ENCODE measurements at regions not wholly inside any gene's neighbourhood (a gene's known extent, or its start where the extent isn't known, plus 50 kb on each side); places are given as distances from the start of the nearest gene placed in this dataset.
"Not testable (repeated sequence)": the region's sequence is repeated elsewhere in the genome, so short reads cannot be mapped to it uniquely, and the experiment has no call there.

GRCh38 chr14:42490536-42490935, 883.9 kb downstream of the LRFN5 start:
- ATAC-seq (no peak), DNase-seq (no peak)
- Histone ChIP-seq H3K4me1 (no peaks in the 10 kb centered on the region), H3K4me3 (no peak overlapping the region), H3K9me3 (no peaks in the 10 kb centered on the region), H3K27me3 (no peaks in the 10 kb centered on the region), H3K27ac (no peak overlapping the region), H3K36me3 (no peaks in the 10 kb centered on the region)
- in situ Hi-C loops (cut with MboI; ENCODE audit: low sequenced_read_pairs in 4 of 4) (no loop called here), intact Hi-C loops (cut with DNase I; ENCODE audit: low total_unique reads) (no loop called here)
- TF ChIP-seq POLR2A (IDR thresholded peaks at IDR 0.05) (no peak), CTCF (IDR thresholded peaks at IDR 0.05 in 4 of 5, conservative IDR thresholded peaks at IDR 0.05 in 1 of 5) (no peak)

- TF ChIP-seq POLR2A (IDR thresholded peaks at IDR 0.05) (no peak), CTCF (IDR thresholded peaks at IDR 0.05 in 4 of 5, conservative IDR thresholded peaks at IDR 0.05 in 1 of 5) (no peak)
- ATAC-seq (no peak), DNase-seq (no peak)
- Histone ChIP-seq H3K9me3 (no peaks in the 10 kb centered on the region), H3K4me1 (no peaks in the 10 kb centered on the region), H3K4me3 (no peak overlapping the region), H3K36me3 (no peaks in the 10 kb centered on the region), H3K27me3 (no peaks in the 10 kb centered on the region), H3K27ac (no peak overlapping the region)
- in situ Hi-C loops (cut with MboI; ENCODE audit: low sequenced_read_pairs in 4 of 4), result no loop called here
- intact Hi-C loops (cut with DNase I; ENCODE audit: low total_unique reads), result no loop called here
These were observed 882.3 kb downstream of the LRFN5 start for GRCh38 chr14:42488965-42489364.

GRCh38 chr14:42482345-42482971, 875.8 kb downstream of the LRFN5 start:
- ATAC-seq; H3K27me3 ChIP-seq; H3K36me3 ChIP-seq; H3K4me1 ChIP-seq; H3K9me3 ChIP-seq; DNase-seq; in situ Hi-C loops (cut with MboI; ENCODE audit: low sequenced_read_pairs in 4 of 4); H3K4me3 ChIP-seq; intact Hi-C loops (cut with DNase I; ENCODE audit: low total_unique reads); H3K27ac ChIP-seq: not testable (repeated sequence)

GRCh38 chr14:42481714-42482113, 875.0 kb downstream of the LRFN5 start:
- H3K27me3 ChIP-seq; H3K36me3 ChIP-seq; in situ Hi-C loops (cut with MboI; ENCODE audit: low sequenced_read_pairs in 4 of 4); H3K4me3 ChIP-seq; H3K27ac ChIP-seq; intact Hi-C loops (cut with DNase I; ENCODE audit: low total_unique reads); ATAC-seq; H3K9me3 ChIP-seq; H3K4me1 ChIP-seq; DNase-seq: not testable (repeated sequence)

GRCh38 chr14:42480255-42480654, 873.6 kb downstream of the LRFN5 start:
- Histone ChIP-seq H3K27ac (no peak overlapping the region), H3K36me3 (no peaks in the 10 kb centered on the region), H3K4me3 (no peak overlapping the region), H3K9me3 (peaks cover 0 to 5% (median 0%) of the 10 kb centered on the region in 3 donors), H3K27me3 (no peaks in the 10 kb centered on the region), H3K4me1 (no peaks in the 10 kb centered on the region)
- in situ Hi-C loops (cut with MboI; ENCODE audit: low sequenced_read_pairs in 4 of 4) (no loop called here), intact Hi-C loops (cut with DNase I; ENCODE audit: low total_unique reads) (no loop called here)
- no peak for DNase-seq
- TF ChIP-seq CTCF (IDR thresholded peaks at IDR 0.05 in 4 of 5, conservative IDR thresholded peaks at IDR 0.05 in 1 of 5), result no peak
- TF ChIP-seq POLR2A (IDR thresholded peaks at IDR 0.05), result no peak
- ATAC-seq, result no peak

GRCh38 chr14:42475289-42475688, 868.6 kb downstream of the LRFN5 start:
- in situ Hi-C loops (cut with MboI; ENCODE audit: low sequenced_read_pairs in 4 of 4) (no loop called here), intact Hi-C loops (cut with DNase I; ENCODE audit: low total_unique reads) (no loop called here)
- peaks cover 0 to 5% (median 0%) of the 10 kb centered on the region in 3 donors for H3K9me3 ChIP-seq
- H3K4me3 ChIP-seq, result no peak overlapping the region
- TF ChIP-seq POLR2A (IDR thresholded peaks at IDR 0.05) (no peak), CTCF (IDR thresholded peaks at IDR 0.05 in 4 of 5, conservative IDR thresholded peaks at IDR 0.05 in 1 of 5) (no peak)
- no peak for DNase-seq
- H3K27ac ChIP-seq, result no peak overlapping the region
- ATAC-seq, result no peak
- no peaks in the 10 kb centered on the region for H3K36me3 ChIP-seq
- no peaks in the 10 kb centered on the region for H3K27me3 ChIP-seq
- H3K4me1 ChIP-seq, result no peaks in the 10 kb centered on the region

All from gastrocnemius medialis (tissue), 4 donors.